ENCODE measurements at regions not wholly inside any gene's neighbourhood (a gene's known extent, or its start where the extent isn't known, plus 50 kb on each side); places are given as distances from the start of the nearest gene placed in this dataset.

DNA sequence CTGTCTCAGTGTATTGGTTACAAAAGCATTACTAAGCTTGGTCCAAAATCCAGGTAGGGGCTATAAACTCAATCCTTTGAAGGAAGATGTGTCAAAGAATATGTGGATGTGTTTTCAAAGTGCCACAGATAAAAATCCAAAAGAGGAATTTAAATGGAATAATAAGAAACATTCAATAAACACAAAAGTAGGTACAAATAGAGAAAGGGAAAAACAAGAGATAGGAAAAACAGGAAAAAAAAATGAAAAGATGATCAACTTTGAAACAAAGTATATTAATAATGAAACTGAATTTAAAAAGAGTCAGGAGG lies 64.0 kb downstream of the PPP4R3C start:
- TF ChIP-seq, protein P1, sequence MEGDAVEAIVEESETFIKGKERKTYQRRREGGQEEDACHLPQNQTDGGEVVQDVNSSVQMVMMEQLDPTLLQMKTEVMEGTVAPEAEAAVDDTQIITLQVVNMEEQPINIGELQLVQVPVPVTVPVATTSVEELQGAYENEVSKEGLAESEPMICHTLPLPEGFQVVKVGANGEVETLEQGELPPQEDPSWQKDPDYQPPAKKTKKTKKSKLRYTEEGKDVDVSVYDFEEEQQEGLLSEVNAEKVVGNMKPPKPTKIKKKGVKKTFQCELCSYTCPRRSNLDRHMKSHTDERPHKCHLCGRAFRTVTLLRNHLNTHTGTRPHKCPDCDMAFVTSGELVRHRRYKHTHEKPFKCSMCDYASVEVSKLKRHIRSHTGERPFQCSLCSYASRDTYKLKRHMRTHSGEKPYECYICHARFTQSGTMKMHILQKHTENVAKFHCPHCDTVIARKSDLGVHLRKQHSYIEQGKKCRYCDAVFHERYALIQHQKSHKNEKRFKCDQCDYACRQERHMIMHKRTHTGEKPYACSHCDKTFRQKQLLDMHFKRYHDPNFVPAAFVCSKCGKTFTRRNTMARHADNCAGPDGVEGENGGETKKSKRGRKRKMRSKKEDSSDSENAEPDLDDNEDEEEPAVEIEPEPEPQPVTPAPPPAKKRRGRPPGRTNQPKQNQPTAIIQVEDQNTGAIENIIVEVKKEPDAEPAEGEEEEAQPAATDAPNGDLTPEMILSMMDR (IDR thresholded peaks at IDR 0.05): no peak
- TF ChIP-seq POLR2AphosphoS5 (IDR thresholded peaks at IDR 0.05): no peak
- TF ChIP-seq POLR2A (IDR thresholded peaks at IDR 0.05): no peak
- no peak for TF ChIP-seq EP300 (IDR thresholded peaks at IDR 0.05)
